ENCODE measurements at regions not wholly inside any gene's neighbourhood (a gene's known extent, or its start where the extent isn't known, plus 50 kb on each side); places are given as distances from the start of the nearest gene placed in this dataset.

GRCh38 chr14:25239170-25239569 is 189.2 kb upstream of the STXBP6 start:
- no peak for ATAC-seq (ENCODE audit: poor library complexity)
- no peaks in the 10 kb centered on the region for H3K4me1 Mint-ChIP-seq (ENCODE audit: low read depth)

GRCh38 chr14:25237845-25238244 is 187.9 kb upstream of the STXBP6 start:
- POLR2A ChIA-PET, result no interaction called here
- no peaks in the 10 kb centered on the region for H3K36me3 ChIP-seq (ENCODE audit: insufficient read depth, low read length)

More at GRCh38 chr14:25239170-25239569, 189.2 kb upstream of the STXBP6 start:
- peaks cover 0 to 3% of the 10 kb centered on the region in 2 experiments for H3K27me3 ChIP-seq (ENCODE audit: control insufficient read depth in 1 of 2, insufficient read depth in 2 of 2, low read length in 2 of 2)
- H3K4me1 ChIP-seq (ENCODE audit: insufficient read depth, low read length), result no peaks in the 10 kb centered on the region
- DNase-seq, result no peak
- peaks cover 0 to 4% of the 10 kb centered on the region in 2 experiments for H3K9me3 ChIP-seq (ENCODE audit: control insufficient read depth in 1 of 2, insufficient read depth in 1 of 2, low read length in 2 of 2)
- no peaks in the 10 kb centered on the region for H3K9me3 Mint-ChIP-seq
- H3K36me3 Mint-ChIP-seq (ENCODE audit: low read depth), result no peaks in the 10 kb centered on the region
- no peaks in the 10 kb centered on the region for H3K36me3 ChIP-seq (ENCODE audit: insufficient read depth, low read length)
- POLR2A ChIA-PET, result no interaction called here
- no peak overlapping the region for H3K27ac ChIP-seq (ENCODE audit: low read depth in 1 of 2, low read length in 2 of 2)
- no peak overlapping the region for H3K27ac Mint-ChIP-seq
- intact Hi-C loops (cut with DNase I, micrococcal nuclease), result no loop called here
- no peak overlapping the region for H3K4me3 Mint-ChIP-seq
- TF ChIP-seq CTCF (IDR thresholded peaks at IDR 0.05), result no peak
- H3K4me3 ChIP-seq (ENCODE audit: low read length), result no peak overlapping the region
- CTCF ChIA-PET, result no interaction called here
- H3K27me3 Mint-ChIP-seq, result peaks cover 4% of the 10 kb centered on the region

GRCh38 chr14:25233613-25234012 is 183.7 kb upstream of the STXBP6 start:
- POLR2A ChIA-PET, result no interaction called here
- intact Hi-C loops (cut with DNase I, micrococcal nuclease), result no loop called here
- Histone ChIP-seq H3K9me3 (ENCODE audit: control insufficient read depth in 1 of 2, insufficient read depth in 1 of 2, low read length in 2 of 2) (peaks cover 0 to 4% of the 10 kb centered on the region in 2 experiments), H3K4me1 (ENCODE audit: insufficient read depth, low read length) (no peaks in the 10 kb centered on the region), H3K36me3 (ENCODE audit: insufficient read depth, low read length) (no peaks in the 10 kb centered on the region), H3K27ac (ENCODE audit: low read depth in 1 of 2, low read length in 2 of 2) (no peak overlapping the region), H3K27me3 (ENCODE audit: control insufficient read depth in 1 of 2, insufficient read depth in 2 of 2, low read length in 2 of 2) (no peaks in the 10 kb centered on the region), H3K4me3 (ENCODE audit: low read length) (no peak overlapping the region)
- Mint-ChIP-seq H3K4me3 (no peak overlapping the region), H3K27me3 (peaks cover 8% of the 10 kb centered on the region), H3K9me3 (no peaks in the 10 kb centered on the region), H3K4me1 (ENCODE audit: low read depth) (no peaks in the 10 kb centered on the region), H3K27ac (no peak overlapping the region), H3K36me3 (ENCODE audit: low read depth) (no peaks in the 10 kb centered on the region)
- CTCF ChIA-PET, result no interaction called here
- ATAC-seq (ENCODE audit: poor library complexity), result no peak
- TF ChIP-seq CTCF (IDR thresholded peaks at IDR 0.05), result no peak
- DNase-seq, result no peak

More at GRCh38 chr14:25237845-25238244, 187.9 kb upstream of the STXBP6 start:
- H3K4me1 Mint-ChIP-seq (ENCODE audit: low read depth), result no peaks in the 10 kb centered on the region
- Histone ChIP-seq H3K4me3 (ENCODE audit: low read length) (no peak overlapping the region), H3K27me3 (ENCODE audit: control insufficient read depth in 1 of 2, insufficient read depth in 2 of 2, low read length in 2 of 2) (no peaks in the 10 kb centered on the region), H3K4me1 (ENCODE audit: insufficient read depth, low read length) (no peaks in the 10 kb centered on the region), H3K9me3 (ENCODE audit: control insufficient read depth in 1 of 2, insufficient read depth in 1 of 2, low read length in 2 of 2) (peaks cover 0 to 4% of the 10 kb centered on the region in 2 experiments), H3K27ac (ENCODE audit: low read depth in 1 of 2, low read length in 2 of 2) (no peak overlapping the region)
- ATAC-seq (ENCODE audit: poor library complexity) (no peak), DNase-seq (no peak)
- CTCF ChIA-PET, result no interaction called here
- peaks cover 4% of the 10 kb centered on the region for H3K27me3 Mint-ChIP-seq
- H3K4me3 Mint-ChIP-seq, result no peak overlapping the region
- TF ChIP-seq CTCF (IDR thresholded peaks at IDR 0.05), result no peak
- no peak overlapping the region for H3K27ac Mint-ChIP-seq
- no peaks in the 10 kb centered on the region for H3K36me3 Mint-ChIP-seq (ENCODE audit: low read depth)
- intact Hi-C loops (cut with DNase I, micrococcal nuclease), result no loop called here
- H3K9me3 Mint-ChIP-seq, result no peaks in the 10 kb centered on the region

All from CD4-positive, alpha-beta T cell (primary cell).